D341Med (cell line): ENCODE measurements at regions not wholly inside any gene's neighbourhood (a gene's known extent, or its start where the extent isn't known, plus 50 kb on each side); places are given as distances from the start of the nearest gene placed in this dataset.
"Not testable (repeated sequence)": the region's sequence is repeated elsewhere in the genome, so short reads cannot be mapped to it uniquely, and the experiment has no call there.

Experiments
- DNase-seq: peaks from one replicate; pipeline ENCODE4 v3.0.0; 2012; ENCODE audit warnings: low spot score

DNA sequence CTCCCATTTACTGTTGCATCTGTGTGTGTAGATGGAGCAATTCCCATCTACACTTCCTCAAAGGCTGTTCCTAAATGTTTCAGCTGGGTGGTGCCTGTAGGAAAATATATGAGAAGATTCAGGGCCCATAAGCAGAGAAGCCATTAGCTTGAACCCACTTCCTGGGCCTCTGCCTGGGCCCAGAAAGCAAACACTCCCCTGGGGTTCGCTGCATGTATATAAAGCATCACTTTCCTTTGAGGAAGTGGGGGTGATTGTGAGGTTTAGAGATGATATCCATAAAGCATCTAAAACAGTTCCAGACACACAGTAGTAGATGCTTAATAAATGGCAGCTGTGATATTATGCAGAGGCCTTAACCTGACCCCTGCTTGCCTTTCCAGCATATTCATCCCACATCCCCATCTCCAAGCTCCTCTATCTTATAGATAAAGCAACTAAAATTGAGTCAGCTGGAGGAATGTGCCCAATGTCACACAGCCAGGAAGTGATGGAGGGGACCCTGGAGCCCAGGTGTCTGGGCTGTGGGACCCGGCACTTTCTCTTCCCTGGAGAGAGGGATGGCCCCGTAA is 280.0 kb upstream of the CRY1 start:
- DNase-seq, result no peak

- DNase-seq, result no peak
These were observed 281.0 kb upstream of the CRY1 start for GRCh38 chr12:107374161-107374840.

DNA sequence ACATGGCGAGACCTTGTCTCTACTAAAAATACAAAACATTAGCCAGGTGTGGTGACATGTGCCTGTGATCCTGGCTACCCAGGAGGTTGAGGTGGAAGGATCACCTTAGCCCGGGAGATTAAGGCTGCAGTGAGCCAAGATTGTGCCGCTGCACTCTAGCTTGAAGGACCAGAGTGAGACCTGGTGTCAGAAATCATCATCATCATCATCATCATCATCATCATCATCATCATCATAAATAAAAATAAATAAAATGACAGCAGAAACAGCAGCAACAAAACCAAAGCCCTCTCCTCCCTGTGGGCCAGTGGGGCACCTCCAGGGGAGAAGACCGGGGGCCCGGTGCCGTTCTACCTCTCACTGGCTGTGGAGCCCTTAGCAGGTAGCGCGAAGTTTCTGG is 281.9 kb upstream of the CRY1 start:
- DNase-seq, result no peak

GRCh38 chr12:107377596-107378385 is 284.4 kb upstream of the CRY1 start:
- DNase-seq, result no peak

DNA sequence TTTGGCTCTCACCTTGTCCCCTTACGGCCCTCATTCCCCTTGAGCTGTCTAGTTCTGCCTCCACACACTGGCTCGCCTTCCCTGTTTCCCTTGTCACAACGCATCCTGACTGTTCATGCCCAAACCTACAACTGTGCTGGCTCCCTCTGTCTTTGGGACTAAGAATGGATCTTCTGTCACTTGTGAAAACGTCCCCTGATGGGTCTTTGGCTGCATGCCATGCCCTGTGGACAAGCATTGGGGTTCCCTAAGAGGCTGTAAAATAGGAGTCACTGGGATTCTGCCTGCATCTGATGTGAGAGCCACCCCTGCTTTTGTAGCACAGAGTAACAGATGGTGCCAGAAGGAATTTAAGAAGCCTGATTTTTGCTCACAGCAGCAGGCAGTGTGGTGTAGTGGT is 285.3 kb upstream of the CRY1 start:
- no peak for DNase-seq

- DNase-seq, result not testable (repeated sequence)
These were observed 285.9 kb upstream of the CRY1 start for GRCh38 chr12:107379142-107379851.

DNA sequence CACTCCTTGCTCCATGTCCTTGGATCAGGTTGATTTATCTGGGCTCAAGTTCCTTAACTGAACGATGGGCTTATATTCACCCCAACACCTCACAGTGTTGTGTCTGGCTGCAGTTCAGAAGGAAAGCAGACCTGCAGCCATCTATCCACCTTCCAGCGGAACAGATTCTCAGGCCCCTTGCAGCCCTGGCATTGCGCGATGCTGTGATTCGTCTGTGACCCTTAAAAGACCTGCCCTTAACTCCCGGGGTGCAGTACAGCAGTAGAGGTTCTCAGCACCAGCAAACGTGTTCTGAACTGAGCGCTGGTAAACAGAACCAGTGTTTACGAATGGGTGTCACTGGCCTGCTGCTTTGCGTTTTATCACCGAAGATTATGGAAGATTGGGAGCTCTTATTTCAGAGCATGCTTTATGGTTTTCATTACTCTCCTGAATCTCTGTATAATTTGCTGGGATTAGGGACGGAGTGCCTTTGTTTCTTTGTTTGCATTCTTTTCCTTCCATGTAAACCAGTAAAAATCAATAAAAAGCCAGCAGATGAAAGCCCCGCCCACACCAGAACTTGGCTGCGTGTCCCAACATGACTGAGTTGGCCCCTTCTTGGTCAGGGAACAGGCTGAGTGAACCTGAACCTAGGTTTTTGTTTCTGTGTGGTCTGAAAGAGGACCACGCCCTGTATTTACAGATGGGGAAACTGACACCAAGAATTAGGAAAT is 286.7 kb upstream of the CRY1 start:
- no peak for DNase-seq

- no peak for DNase-seq
These were observed 291.3 kb upstream of the CRY1 start for GRCh38 chr12:107384645-107385044.

- no peak for DNase-seq
These were observed 292.2 kb upstream of the CRY1 start for GRCh38 chr12:107385509-107385908.

DNA sequence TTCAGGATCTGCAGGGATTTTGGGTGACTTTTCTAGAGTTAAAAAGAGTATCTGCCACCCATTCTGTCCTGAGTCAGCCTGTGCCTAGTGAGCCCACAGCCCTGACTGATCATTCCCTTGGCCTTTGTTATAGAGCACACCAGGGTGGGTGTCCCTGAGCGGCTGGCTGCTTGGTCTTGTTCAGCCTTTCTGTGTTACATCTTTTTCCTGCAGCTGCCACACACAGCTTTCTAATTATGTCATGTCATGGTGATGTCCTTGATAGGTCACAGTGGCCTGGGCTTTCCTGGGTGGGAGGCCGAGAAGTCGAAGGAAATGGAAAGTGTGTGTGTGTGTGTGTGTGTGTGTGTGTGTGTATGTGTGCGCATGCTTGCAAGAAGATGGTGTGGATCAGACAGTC is 293.2 kb upstream of the CRY1 start:
- DNase-seq, result no peak

DNA sequence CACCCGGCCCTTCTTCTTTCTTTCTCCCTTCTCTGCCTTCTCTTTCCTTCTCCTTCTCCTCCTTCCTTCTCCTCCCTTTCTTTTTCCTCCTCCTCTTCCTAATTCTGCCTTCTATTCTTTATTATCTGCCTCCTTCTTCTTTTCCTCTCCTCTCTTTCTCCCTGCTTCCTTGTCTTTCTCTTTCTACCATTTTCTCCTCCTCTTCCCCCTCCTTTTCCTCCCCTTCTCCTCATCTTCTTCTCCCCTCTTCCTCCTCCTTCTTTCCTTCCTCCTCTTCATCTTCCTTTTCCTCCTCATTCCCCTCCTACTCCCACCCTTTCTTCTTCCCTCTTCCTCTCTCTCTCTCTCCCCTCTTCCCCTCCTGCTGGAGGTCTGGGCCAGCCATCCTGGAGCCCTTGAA is 294.9 kb upstream of the CRY1 start:
- DNase-seq, result no peak

- DNase-seq, result no peak
These were observed 295.2 kb upstream of the PWP1 start for GRCh38 chr12:107390414-107390813.

DNA sequence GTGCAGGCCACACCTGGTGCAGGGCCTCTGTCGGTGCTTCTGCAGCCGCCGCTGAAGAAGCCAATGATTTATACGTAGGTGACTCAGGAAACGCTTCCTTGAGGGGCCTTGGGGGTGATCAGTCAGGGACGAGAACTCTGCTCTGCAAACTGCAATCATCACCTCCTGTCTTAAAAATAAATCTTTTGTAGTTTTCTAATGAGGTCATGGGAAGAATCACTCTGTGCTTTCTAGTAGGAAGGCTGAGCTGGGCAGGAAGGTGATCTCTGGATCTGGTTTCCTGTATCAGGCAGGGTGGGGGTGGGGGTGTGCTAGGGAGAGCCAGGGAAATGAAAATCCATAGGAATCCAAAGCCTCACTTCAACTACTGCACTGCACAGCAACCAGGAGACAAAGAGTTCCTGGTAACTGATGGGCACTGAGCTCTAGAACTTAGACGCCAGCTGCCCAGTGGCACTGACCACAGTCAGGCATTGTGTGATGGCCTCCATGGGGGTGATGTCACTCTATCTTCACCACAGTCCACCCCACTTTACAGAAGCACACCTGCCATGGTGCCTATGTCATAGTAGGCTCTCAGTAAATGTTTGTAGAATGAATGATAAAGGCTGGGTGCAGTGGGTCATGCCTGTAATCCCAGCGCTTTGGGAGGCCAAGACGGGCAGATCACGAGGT is 292.4 kb upstream of the PWP1 start:
- no peak for DNase-seq

- no peak for DNase-seq
These were observed 290.9 kb upstream of the PWP1 start for GRCh38 chr12:107394693-107395092.

GRCh38 chr12:107395817-107396216 is 289.8 kb upstream of the PWP1 start:
- no peak for DNase-seq

GRCh38 chr12:107396991-107397390 is 288.6 kb upstream of the PWP1 start:
- no peak for DNase-seq

DNA sequence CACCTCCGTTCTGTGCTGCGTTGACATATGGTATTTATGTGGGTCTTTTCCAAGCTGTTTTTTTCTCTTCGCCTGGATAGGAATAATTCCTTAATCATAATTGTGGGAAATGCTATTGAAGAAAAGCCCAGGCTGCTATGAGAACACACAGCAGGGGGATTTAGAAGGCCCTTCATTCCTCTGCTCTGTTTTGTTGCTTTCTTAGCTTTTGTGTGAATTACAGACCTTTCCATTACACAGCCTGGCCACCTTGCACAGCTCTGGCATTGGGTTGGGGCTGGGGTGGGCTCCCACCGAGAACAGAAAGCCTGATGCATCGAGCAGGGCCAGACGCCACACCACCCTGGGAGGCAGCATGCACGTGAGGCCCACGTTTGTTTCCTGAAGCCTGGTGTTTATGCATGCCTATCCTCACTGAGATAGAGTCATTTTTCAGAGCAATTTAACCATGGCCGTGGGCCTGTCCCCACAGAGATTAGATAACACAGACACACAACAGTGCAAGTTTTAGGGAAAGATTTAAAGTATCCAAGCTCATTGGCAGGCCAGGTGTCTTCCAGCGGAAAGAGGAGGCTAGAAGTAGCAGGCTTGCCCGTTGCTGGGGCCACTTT is 287.6 kb upstream of the PWP1 start:
- no peak for DNase-seq

DNA sequence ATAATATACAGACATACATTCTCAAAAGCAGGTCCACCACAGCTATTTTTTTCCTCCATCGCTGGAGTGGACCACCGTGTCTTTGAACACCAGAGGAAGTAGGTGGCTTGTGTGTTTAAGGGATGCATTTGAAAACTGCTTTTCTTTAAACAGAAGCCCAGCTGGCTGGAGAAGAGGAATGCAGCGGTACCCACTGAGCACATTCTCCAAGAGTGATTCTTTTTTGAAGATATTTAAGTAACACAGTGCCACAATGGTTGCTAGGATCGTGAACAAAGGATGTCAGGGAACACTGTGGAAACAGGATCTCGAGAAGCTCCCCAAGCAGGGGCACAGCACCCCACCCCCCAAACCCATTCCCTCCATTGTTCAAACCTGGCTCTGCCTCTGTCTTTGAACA is 286.6 kb upstream of the PWP1 start:
- no peak for DNase-seq

- DNase-seq, result no peak
These were observed 284.7 kb upstream of the PWP1 start for GRCh38 chr12:107400686-107401447.
